SJCRH30 (cell line): ENCODE measurements at regions not wholly inside any gene's neighbourhood (a gene's known extent, or its start where the extent isn't known, plus 50 kb on each side); places are given as distances from the start of the nearest gene placed in this dataset.

Source experiments
- DNase-seq, 2 experiments: peaks; one replicate each; pipeline ENCODE4 v3.0.0-alpha.2; 2015 to 2020
- H3K27ac ChIP-seq: fragments of 250-450 bp; sonication (Bioruptor Pico); 2 replicates; pipeline ENCODE4 v1.5.1; 2020; ENCODE audit warnings: mild to moderate bottlenecking, moderate library complexity
- H3K27me3 ChIP-seq: fragments of 250-450 bp; sonication (Bioruptor Pico); 2 replicates; pipeline ENCODE4 v1.5.1; 2020; ENCODE audit warnings: mild to moderate bottlenecking, moderate library complexity
- H3K36me3 ChIP-seq: fragments of 250-450 bp; sonication (Bioruptor Pico); 2 replicates; pipeline ENCODE4 v1.5.1; 2020; ENCODE audit warnings: mild to moderate bottlenecking, moderate library complexity
- H3K4me1 ChIP-seq: fragments of 250-450 bp; sonication (Bioruptor Pico); 2 replicates; pipeline ENCODE4 v1.5.1; 2020; ENCODE audit warnings: mild to moderate bottlenecking, moderate library complexity
- H3K4me3 ChIP-seq: fragments of 250-450 bp; sonication (Bioruptor Pico); 2 replicates; pipeline ENCODE4 v1.5.1; 2020; ENCODE audit warnings: mild to moderate bottlenecking, moderate library complexity
- H3K9me3 ChIP-seq: fragments of 250-450 bp; sonication (Bioruptor Pico); replicated peaks from 2 replicates; pipeline ENCODE4 v1.5.1; 2020; ENCODE audit warnings: mild to moderate bottlenecking, moderate library complexity

- peaks cover 13% of the 10 kb centered on the region; the same call in 1 of the 2 replicates for H3K4me1 ChIP-seq
- no peak for DNase-seq
- H3K27ac ChIP-seq = no peak overlapping the region
- no peaks in the 10 kb centered on the region for H3K27me3 ChIP-seq
- H3K36me3 ChIP-seq = no peaks in the 10 kb centered on the region
- H3K9me3 ChIP-seq = no peaks in the 10 kb centered on the region
- H3K4me3 ChIP-seq = no peak overlapping the region
Observed at GRCh38 chr12:63292471-63293221, 141.6 kb upstream of the AVPR1A start.

GRCh38 chr12:63276537-63277365 is 125.8 kb upstream of the AVPR1A start:
- DNase-seq = peak; percentile 32 to 70
- Histone ChIP-seq H3K4me3 (peak overlapping the region; percentile 24; the same call in 1 of the 2 replicates), H3K9me3 (no peaks in the 10 kb centered on the region), H3K27me3 (peaks cover under 1% of the 10 kb centered on the region; the same call in 1 of the 2 replicates), H3K4me1 (no peaks in the 10 kb centered on the region), H3K27ac (no peak overlapping the region), H3K36me3 (no peaks in the 10 kb centered on the region)

GRCh38 chr12:63266988-63267387 is 116.0 kb upstream of the AVPR1A start:
- Histone ChIP-seq H3K36me3 (no peaks in the 10 kb centered on the region), H3K4me1 (no peaks in the 10 kb centered on the region), H3K4me3 (no peak overlapping the region), H3K27me3 (no peaks in the 10 kb centered on the region), H3K27ac (no peak overlapping the region), H3K9me3 (no peaks in the 10 kb centered on the region)
- no peak for DNase-seq

- no peaks in the 10 kb centered on the region for H3K4me1 ChIP-seq
Observed at GRCh38 chr12:63264629-63265028, 113.6 kb upstream of the AVPR1A start.

GRCh38 chr12:63250486-63250885 is 99.5 kb upstream of the AVPR1A start:
- H3K27me3 ChIP-seq = no peaks in the 10 kb centered on the region
- H3K36me3 ChIP-seq = no peaks in the 10 kb centered on the region
- H3K9me3 ChIP-seq = no peaks in the 10 kb centered on the region
- H3K27ac ChIP-seq = no peak overlapping the region
- H3K4me3 ChIP-seq = no peak overlapping the region
- no peak for DNase-seq
- no peaks in the 10 kb centered on the region for H3K4me1 ChIP-seq

More at GRCh38 chr12:63264629-63265028, 113.6 kb upstream of the AVPR1A start:
- no peaks in the 10 kb centered on the region for H3K36me3 ChIP-seq
- DNase-seq = no peak
- no peaks in the 10 kb centered on the region for H3K9me3 ChIP-seq
- no peak overlapping the region for H3K4me3 ChIP-seq
- H3K27ac ChIP-seq = no peak overlapping the region
- no peaks in the 10 kb centered on the region for H3K27me3 ChIP-seq

- H3K4me1 ChIP-seq = no peaks in the 10 kb centered on the region
- no peaks in the 10 kb centered on the region for H3K36me3 ChIP-seq
- H3K27ac ChIP-seq = no peak overlapping the region
- no peak for DNase-seq
- no peaks in the 10 kb centered on the region for H3K27me3 ChIP-seq
- H3K4me3 ChIP-seq = no peak overlapping the region
- no peaks in the 10 kb centered on the region for H3K9me3 ChIP-seq
Observed at GRCh38 chr12:63238892-63239291, 87.9 kb upstream of the AVPR1A start.

GRCh38 chr12:63232896-63233295 is 81.9 kb upstream of the AVPR1A start:
- DNase-seq = no peak
- no peaks in the 10 kb centered on the region for H3K36me3 ChIP-seq
- H3K27me3 ChIP-seq = no peaks in the 10 kb centered on the region
- H3K4me1 ChIP-seq = no peaks in the 10 kb centered on the region
- no peaks in the 10 kb centered on the region for H3K9me3 ChIP-seq
- H3K4me3 ChIP-seq = no peak overlapping the region
- no peak overlapping the region for H3K27ac ChIP-seq

GRCh38 chr12:63228853-63229252 is 77.9 kb upstream of the AVPR1A start:
- Histone ChIP-seq H3K9me3 (no peaks in the 10 kb centered on the region), H3K4me3 (no peak overlapping the region), H3K36me3 (no peaks in the 10 kb centered on the region), H3K27ac (no peak overlapping the region), H3K27me3 (no peaks in the 10 kb centered on the region), H3K4me1 (no peaks in the 10 kb centered on the region)
- no peak for DNase-seq

- no peaks in the 10 kb centered on the region for H3K36me3 ChIP-seq
- H3K27ac ChIP-seq = no peak overlapping the region
- H3K4me1 ChIP-seq = no peaks in the 10 kb centered on the region
- H3K9me3 ChIP-seq = no peaks in the 10 kb centered on the region
- no peak overlapping the region for H3K4me3 ChIP-seq
- no peaks in the 10 kb centered on the region for H3K27me3 ChIP-seq
- DNase-seq = no peak
Observed at GRCh38 chr12:63226792-63227463, 75.9 kb upstream of the AVPR1A start.

GRCh38 chr12:63224396-63224795 is 73.4 kb upstream of the AVPR1A start:
- no peak for DNase-seq
- Histone ChIP-seq H3K9me3 (no peaks in the 10 kb centered on the region), H3K36me3 (no peaks in the 10 kb centered on the region), H3K4me1 (no peaks in the 10 kb centered on the region), H3K4me3 (no peak overlapping the region), H3K27me3 (no peaks in the 10 kb centered on the region), H3K27ac (no peak overlapping the region)

GRCh38 chr12:63223128-63223527 is 72.1 kb upstream of the AVPR1A start:
- Histone ChIP-seq H3K4me1 (no peaks in the 10 kb centered on the region), H3K9me3 (no peaks in the 10 kb centered on the region), H3K4me3 (no peak overlapping the region), H3K36me3 (no peaks in the 10 kb centered on the region), H3K27ac (no peak overlapping the region), H3K27me3 (0 out of 2 replicates have a peak, but pooled peaks cover 3% of the 10 kb centered on the region)
- DNase-seq = no peak

- H3K27ac ChIP-seq = no peak overlapping the region
- no peaks in the 10 kb centered on the region for H3K36me3 ChIP-seq
- no peak overlapping the region for H3K4me3 ChIP-seq
- no peaks in the 10 kb centered on the region for H3K4me1 ChIP-seq
- 0 out of 2 replicates have a peak, but pooled peaks cover 3% of the 10 kb centered on the region for H3K27me3 ChIP-seq
- no peak for DNase-seq
- H3K9me3 ChIP-seq = no peaks in the 10 kb centered on the region
Observed at GRCh38 chr12:63222582-63222981, 71.6 kb upstream of the AVPR1A start.

GRCh38 chr12:63220921-63221320 is 69.9 kb upstream of the AVPR1A start:
- Histone ChIP-seq H3K4me1 (no peaks in the 10 kb centered on the region), H3K27ac (no peak overlapping the region), H3K4me3 (no peak overlapping the region), H3K27me3 (peaks cover 6% of the 10 kb centered on the region; the same call in 1 of the 2 replicates), H3K9me3 (no peaks in the 10 kb centered on the region), H3K36me3 (no peaks in the 10 kb centered on the region)
- no peak for DNase-seq

GRCh38 chr12:63212316-63212715 is 61.3 kb upstream of the AVPR1A start:
- H3K27ac ChIP-seq = no peak overlapping the region
- H3K4me1 ChIP-seq = no peaks in the 10 kb centered on the region
- no peak for DNase-seq
- H3K36me3 ChIP-seq = no peaks in the 10 kb centered on the region
- H3K9me3 ChIP-seq = no peaks in the 10 kb centered on the region
- peaks cover 3% of the 10 kb centered on the region; the same call in 1 of the 2 replicates for H3K27me3 ChIP-seq
- H3K4me3 ChIP-seq = no peak overlapping the region

GRCh38 chr12:63208956-63209355 is 58.0 kb upstream of the AVPR1A start:
- H3K4me3 ChIP-seq = no peak overlapping the region
- H3K27ac ChIP-seq = no peak overlapping the region
- no peaks in the 10 kb centered on the region for H3K4me1 ChIP-seq
- H3K9me3 ChIP-seq = no peaks in the 10 kb centered on the region
- no peaks in the 10 kb centered on the region for H3K27me3 ChIP-seq
- H3K36me3 ChIP-seq = no peaks in the 10 kb centered on the region
- DNase-seq = no peak
